OCI-LY1 (cell line): ENCODE measurements at regions not wholly inside any gene's neighbourhood (a gene's known extent, or its start where the extent isn't known, plus 50 kb on each side); places are given as distances from the start of the nearest gene placed in this dataset.

ENCODE experiments used
- H2AFZ ChIP-seq: fragments of 200-600 bp; sonication (generic), shearing (Covaris generic); 2 replicates; pipeline ENCODE4 v1.6.0; 2014; ENCODE audit warnings: antibody characterized with exemption, mild to moderate bottlenecking, low read length
- H3F3A ChIP-seq: fragments of 200-600 bp; sonication (generic), shearing (Covaris generic); 2 replicates; pipeline ENCODE4 v1.6.0; 2014; ENCODE audit warnings: mild to moderate bottlenecking, antibody characterized with exemption, low read length, moderate library complexity; ENCODE audit not compliant: insufficient read depth
- H3K27ac ChIP-seq: fragments of 200-600 bp; sonication (generic); 2 replicates; pipeline ENCODE4 v1.5.1; 2014; ENCODE audit warnings: low read length, mixed run types, mild to moderate bottlenecking, low read depth; ENCODE audit not compliant: poor library complexity, severe bottlenecking
- H3K27me3 ChIP-seq: fragments of 200-600 bp; sonication (generic); 2 replicates; pipeline ENCODE4 v1.6.0; 2014; ENCODE audit warnings: antibody characterized with exemption, mild to moderate bottlenecking, low read length, moderate library complexity; ENCODE audit not compliant: insufficient read depth
- H3K36me3 ChIP-seq: fragments of 200-600 bp; sonication (generic); 2 replicates; pipeline ENCODE4 v1.6.1; 2014; ENCODE audit warnings: mild to moderate bottlenecking, antibody characterized with exemption, low read length, moderate library complexity, mixed read lengths; ENCODE audit not compliant: insufficient read depth
- H3K4me1 ChIP-seq: fragments of 200-600 bp; sonication (generic); 2 replicates; pipeline ENCODE4 v1.5.1; 2014; ENCODE audit warnings: mild to moderate bottlenecking, low read length, moderate library complexity; ENCODE audit not compliant: insufficient read depth, severe bottlenecking
- H3K4me2 ChIP-seq: fragments of 200-600 bp; sonication (generic), shearing (Covaris generic); 2 replicates; pipeline ENCODE4 v1.6.1; 2014; ENCODE audit warnings: low read length
- H3K4me3 ChIP-seq: fragments of 200-600 bp; sonication (generic); 2 replicates; pipeline ENCODE4 v1.5.1; 2014; ENCODE audit warnings: low read length, low read depth, mild to moderate bottlenecking, mixed read lengths; ENCODE audit not compliant: poor library complexity, severe bottlenecking
- H3K79me2 ChIP-seq: fragments of 200-600 bp; shearing (Covaris generic); 2 replicates; pipeline ENCODE4 v1.6.1; 2016; ENCODE audit warnings: mixed run types, low read length, mixed read lengths; ENCODE audit not compliant: insufficient read depth
- H3K9ac ChIP-seq: fragments of 200-600 bp; sonication (generic), shearing (Covaris generic); 2 replicates; pipeline ENCODE4 v1.6.1; 2014; ENCODE audit warnings: mild to moderate bottlenecking, low read length, mixed read lengths
- H3K9me2 ChIP-seq: fragments of 200-600 bp; sonication (generic), shearing (Covaris generic); 2 replicates; pipeline ENCODE4 v1.6.1; 2014; ENCODE audit warnings: low read depth, mild to moderate bottlenecking, low read length, mixed read lengths
- H3K9me3 ChIP-seq: fragments of 200-600 bp; shearing (Covaris generic); 2 replicates; pipeline ENCODE4 v1.6.1; 2014; ENCODE audit warnings: low read length, mixed read lengths
- H4K20me1 ChIP-seq: fragments of 200-600 bp; sonication (generic), shearing (Covaris generic); 2 replicates; pipeline ENCODE4 v1.6.0; 2016; ENCODE audit warnings: mild to moderate bottlenecking, low read length; ENCODE audit not compliant: insufficient read depth
- CTCF ChIP-seq: fragments of 200-600 bp; sonication (generic), shearing (Covaris generic); IDR thresholded peaks from 2 replicates; pipeline ENCODE4 v1.5.1; 2017; ENCODE audit warnings: mild to moderate bottlenecking, antibody characterized with exemption, low read length, moderate library complexity, mixed read lengths
- EZH2 ChIP-seq: fragments of 200-600 bp; sonication (generic), shearing (Covaris generic); IDR thresholded peaks from 2 replicates; pipeline ENCODE4 v1.8.0; 2017; ENCODE audit warnings: borderline replicate concordance, mixed run types, mild to moderate bottlenecking, antibody characterized with exemption, low read length, moderate library complexity, mixed read lengths

DNA sequence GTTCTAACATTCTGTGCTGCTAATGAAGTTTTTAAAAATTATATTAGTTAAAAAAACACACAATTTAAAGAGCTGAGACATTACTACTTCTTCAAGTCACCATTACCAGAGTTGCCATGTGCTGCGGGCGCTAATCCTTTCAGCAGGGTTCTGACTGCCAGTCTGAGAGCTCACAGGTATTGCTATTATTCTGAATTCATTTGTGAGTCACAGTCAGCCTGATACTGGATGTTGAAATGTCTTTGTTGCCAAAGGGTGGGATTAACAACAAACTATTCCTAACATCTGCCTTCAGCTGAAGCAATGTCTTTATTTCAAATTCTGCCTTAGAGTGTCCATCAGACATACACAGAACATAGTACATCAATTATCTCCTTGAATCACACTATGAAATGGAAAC, 197.1 kb upstream of the FGF13 start:
- no peak overlapping the region for H2AFZ ChIP-seq
- no peaks in the 10 kb centered on the region for H3F3A ChIP-seq
- H3K79me2 ChIP-seq = no peaks in the 10 kb centered on the region
- no peaks in the 10 kb centered on the region for H3K4me1 ChIP-seq
- no peak overlapping the region for H3K4me2 ChIP-seq
- H4K20me1 ChIP-seq = no peaks in the 10 kb centered on the region
- no peak overlapping the region for H3K4me3 ChIP-seq
- TF ChIP-seq CTCF = no peak
- no peaks in the 10 kb centered on the region for H3K27me3 ChIP-seq
- H3K36me3 ChIP-seq = no peaks in the 10 kb centered on the region
- H3K9ac ChIP-seq = no peak overlapping the region
- no peak overlapping the region for H3K27ac ChIP-seq
- H3K9me3 ChIP-seq = no peaks in the 10 kb centered on the region
- no peaks in the 10 kb centered on the region for H3K9me2 ChIP-seq

- Histone ChIP-seq H2AFZ (no peak overlapping the region), H3K79me2 (no peaks in the 10 kb centered on the region), H4K20me1 (no peaks in the 10 kb centered on the region), H3K4me2 (no peak overlapping the region), H3K36me3 (no peaks in the 10 kb centered on the region), H3F3A (no peaks in the 10 kb centered on the region), H3K4me3 (no peak overlapping the region), H3K9me2 (no peaks in the 10 kb centered on the region), H3K27me3 (no peaks in the 10 kb centered on the region), H3K4me1 (no peaks in the 10 kb centered on the region), H3K27ac (no peak overlapping the region), H3K9ac (no peak overlapping the region), H3K9me3 (no peaks in the 10 kb centered on the region)
- no peak for TF ChIP-seq EZH2
- no peak for TF ChIP-seq CTCF
These were observed 186.3 kb upstream of the FGF13 start for GRCh38 chrX:138897621-138898492.

- H3K4me1 ChIP-seq = no peaks in the 10 kb centered on the region
- no peaks in the 10 kb centered on the region for H3K9me3 ChIP-seq
- no peaks in the 10 kb centered on the region for H3F3A ChIP-seq
- H3K36me3 ChIP-seq = no peaks in the 10 kb centered on the region
- no peak overlapping the region for H3K9ac ChIP-seq
- H3K27me3 ChIP-seq = no peaks in the 10 kb centered on the region
- H3K79me2 ChIP-seq = no peaks in the 10 kb centered on the region
- no peaks in the 10 kb centered on the region for H3K9me2 ChIP-seq
- H4K20me1 ChIP-seq = no peaks in the 10 kb centered on the region
- TF ChIP-seq CTCF (no peak), EZH2 (no peak)
- H2AFZ ChIP-seq = no peak overlapping the region
- no peak overlapping the region for H3K4me2 ChIP-seq
- no peak overlapping the region for H3K27ac ChIP-seq
- H3K4me3 ChIP-seq = no peak overlapping the region
These were observed 179.0 kb upstream of the FGF13 start for GRCh38 chrX:138890491-138890890.
